ENCODE measurements at regions not wholly inside any gene's neighbourhood (a gene's known extent, or its start where the extent isn't known, plus 50 kb on each side); places are given as distances from the start of the nearest gene placed in this dataset.

DNA sequence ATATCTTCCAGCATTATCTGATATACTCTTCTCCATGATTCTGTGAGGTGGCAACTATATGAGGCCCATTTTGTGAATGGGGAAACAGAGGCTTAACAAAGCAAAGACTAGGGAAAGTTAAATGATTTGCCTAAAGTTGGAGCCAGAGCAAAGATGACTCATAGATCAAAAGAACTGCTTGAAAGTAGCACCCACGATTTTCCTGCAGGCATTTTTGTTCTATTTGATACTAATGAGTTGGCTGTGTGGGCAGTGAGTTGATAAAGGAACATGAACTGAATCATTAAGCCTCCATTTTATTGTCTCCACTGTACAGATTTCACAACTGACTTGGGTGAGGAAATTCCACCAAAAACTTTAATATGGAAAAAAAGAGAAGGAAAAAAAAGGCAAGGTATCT is 138.9 kb upstream of the IGFBP7 start:
- no peak for DNase-seq (ENCODE audit: low read depth, low spot score)
- in situ Hi-C loops (cut with MboI), result no loop called here
- Histone ChIP-seq H3K4me2 (ENCODE audit: control insufficient read depth, insufficient read depth) (no peak overlapping the region), H3K4me3 (no peak overlapping the region), H3K79me2 (ENCODE audit: control insufficient read depth, insufficient read depth, low read length) (no peaks in the 10 kb centered on the region), H3K27me3 (replicated peaks in 1 of 2; ENCODE audit: control insufficient read depth in 2 of 2, insufficient read depth in 2 of 2, low read length in 1 of 2) (no peaks in the 10 kb centered on the region), H3K36me3 (ENCODE audit: control insufficient read depth in 2 of 2, insufficient read depth in 2 of 2, low read length in 1 of 2) (no peaks in the 10 kb centered on the region), H4K20me1 (ENCODE audit: control insufficient read depth, insufficient read depth) (no peaks in the 10 kb centered on the region), H2AFZ (ENCODE audit: control insufficient read depth, low read depth, low read length) (no peak overlapping the region), H3K4me1 (ENCODE audit: control insufficient read depth, insufficient read depth, low read length) (no peaks in the 10 kb centered on the region), H3K27ac (ENCODE audit: control insufficient read depth, insufficient read depth) (no peak overlapping the region), H3K9me3 (replicated peaks; ENCODE audit: control insufficient read depth, insufficient read depth, low read length) (no peaks in the 10 kb centered on the region), H3K9ac (ENCODE audit: control insufficient read depth, insufficient read depth, low read length) (no peak overlapping the region)
- SMC1A ChIA-PET (ENCODE audit: uncharacterized antibody, unreplicated experiment), result no interaction called here
- POLR2A ChIA-PET, result no interaction called here
- no TSS peak for BruUV-seq (replicated peaks)
- RAD21 ChIA-PET (ENCODE audit: unreplicated experiment), result no interaction called here
- TF ChIP-seq, protein P1, sequence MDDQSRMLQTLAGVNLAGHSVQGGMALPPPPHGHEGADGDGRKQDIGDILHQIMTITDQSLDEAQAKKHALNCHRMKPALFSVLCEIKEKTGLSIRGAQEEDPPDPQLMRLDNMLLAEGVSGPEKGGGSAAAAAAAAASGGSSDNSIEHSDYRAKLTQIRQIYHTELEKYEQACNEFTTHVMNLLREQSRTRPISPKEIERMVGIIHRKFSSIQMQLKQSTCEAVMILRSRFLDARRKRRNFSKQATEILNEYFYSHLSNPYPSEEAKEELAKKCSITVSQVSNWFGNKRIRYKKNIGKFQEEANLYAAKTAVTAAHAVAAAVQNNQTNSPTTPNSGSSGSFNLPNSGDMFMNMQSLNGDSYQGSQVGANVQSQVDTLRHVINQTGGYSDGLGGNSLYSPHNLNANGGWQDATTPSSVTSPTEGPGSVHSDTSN (IDR thresholded peaks at IDR 0.05; ENCODE audit: insufficient replicate concordance, low read depth, low read length), result no peak
- no peak for TF ChIP-seq NFIC (IDR thresholded peaks at IDR 0.05; ENCODE audit: low read depth, low read length)
- no peak for TF ChIP-seq CHD4 (IDR thresholded peaks at IDR 0.05)
- TF ChIP-seq YY1 (IDR thresholded peaks at IDR 0.05; ENCODE audit: low read depth, low read length), result no peak
- no peak for TF ChIP-seq STAT1 (conservative IDR thresholded peaks at IDR 0.05)
- CTCF ChIA-PET, result no interaction called here
- 0% methylated on average over 1 of the region's 1 CpG for WGBS (ENCODE audit: insufficient coverage, insufficient replicate concordance, low lambda C conversion rate, missing lambda C conversion rate)
- intact Hi-C loops (cut with micrococcal nuclease; ENCODE audit: unreplicated experiment), result no loop called here
- FAIRE-seq, result no peak
- no peak for ATAC-seq

DNA sequence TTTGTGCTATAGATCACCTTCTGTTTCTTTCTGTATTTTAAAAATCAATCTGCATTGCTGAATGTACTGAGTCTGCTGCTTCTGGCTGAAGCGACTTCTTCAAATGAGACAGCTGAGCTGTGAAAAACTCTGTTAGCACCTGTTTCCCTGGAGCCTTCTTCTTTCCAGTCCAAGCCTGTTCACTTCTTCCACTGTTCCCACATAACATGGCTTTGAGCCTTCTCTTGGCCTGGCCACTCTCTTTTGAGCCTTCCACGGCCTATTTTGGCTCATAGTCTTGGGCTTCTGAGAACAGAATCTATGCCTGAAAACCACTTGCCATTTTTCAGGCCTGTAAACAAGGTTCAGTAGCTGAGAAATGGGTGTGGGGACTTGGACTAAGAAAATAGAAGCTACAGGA is 132.9 kb upstream of the IGFBP7 start:
- H4K20me1 ChIP-seq (ENCODE audit: control insufficient read depth, insufficient read depth), result no peaks in the 10 kb centered on the region
- no peaks in the 10 kb centered on the region for H3K9me3 ChIP-seq (replicated peaks; ENCODE audit: control insufficient read depth, insufficient read depth, low read length)
- CTCF ChIA-PET, result no interaction called here
- no peaks in the 10 kb centered on the region for H3K36me3 ChIP-seq (ENCODE audit: control insufficient read depth in 2 of 2, insufficient read depth in 2 of 2, low read length in 1 of 2)
- POLR2A ChIA-PET, result no interaction called here
- RAD21 ChIA-PET (ENCODE audit: unreplicated experiment), result no interaction called here
- H3K4me2 ChIP-seq (ENCODE audit: control insufficient read depth, insufficient read depth), result no peak overlapping the region
- FAIRE-seq (no peak), DNase-seq (ENCODE audit: low read depth, low spot score) (no peak), ATAC-seq (no peak)
- intact Hi-C loops (cut with micrococcal nuclease; ENCODE audit: unreplicated experiment), result no loop called here
- no peaks in the 10 kb centered on the region for H3K27me3 ChIP-seq (replicated peaks in 1 of 2; ENCODE audit: control insufficient read depth in 2 of 2, insufficient read depth in 2 of 2, low read length in 1 of 2)
- H2AFZ ChIP-seq (ENCODE audit: control insufficient read depth, low read depth, low read length), result no peak overlapping the region
- in situ Hi-C loops (cut with MboI), result no loop called here
- no peak overlapping the region for H3K4me3 ChIP-seq
- no TSS peak for BruUV-seq (replicated peaks)
- H3K9ac ChIP-seq (ENCODE audit: control insufficient read depth, insufficient read depth, low read length), result no peak overlapping the region
- no peaks in the 10 kb centered on the region for H3K4me1 ChIP-seq (ENCODE audit: control insufficient read depth, insufficient read depth, low read length)
- 20% methylated on average over 2 of the region's 2 CpGs for WGBS (ENCODE audit: insufficient coverage, insufficient replicate concordance, low lambda C conversion rate, missing lambda C conversion rate)
- no peaks in the 10 kb centered on the region for H3K79me2 ChIP-seq (ENCODE audit: control insufficient read depth, insufficient read depth, low read length)
- H3K27ac ChIP-seq (ENCODE audit: control insufficient read depth, insufficient read depth), result no peak overlapping the region
- SMC1A ChIA-PET (ENCODE audit: uncharacterized antibody, unreplicated experiment), result no interaction called here
- TF ChIP-seq, protein P2, sequence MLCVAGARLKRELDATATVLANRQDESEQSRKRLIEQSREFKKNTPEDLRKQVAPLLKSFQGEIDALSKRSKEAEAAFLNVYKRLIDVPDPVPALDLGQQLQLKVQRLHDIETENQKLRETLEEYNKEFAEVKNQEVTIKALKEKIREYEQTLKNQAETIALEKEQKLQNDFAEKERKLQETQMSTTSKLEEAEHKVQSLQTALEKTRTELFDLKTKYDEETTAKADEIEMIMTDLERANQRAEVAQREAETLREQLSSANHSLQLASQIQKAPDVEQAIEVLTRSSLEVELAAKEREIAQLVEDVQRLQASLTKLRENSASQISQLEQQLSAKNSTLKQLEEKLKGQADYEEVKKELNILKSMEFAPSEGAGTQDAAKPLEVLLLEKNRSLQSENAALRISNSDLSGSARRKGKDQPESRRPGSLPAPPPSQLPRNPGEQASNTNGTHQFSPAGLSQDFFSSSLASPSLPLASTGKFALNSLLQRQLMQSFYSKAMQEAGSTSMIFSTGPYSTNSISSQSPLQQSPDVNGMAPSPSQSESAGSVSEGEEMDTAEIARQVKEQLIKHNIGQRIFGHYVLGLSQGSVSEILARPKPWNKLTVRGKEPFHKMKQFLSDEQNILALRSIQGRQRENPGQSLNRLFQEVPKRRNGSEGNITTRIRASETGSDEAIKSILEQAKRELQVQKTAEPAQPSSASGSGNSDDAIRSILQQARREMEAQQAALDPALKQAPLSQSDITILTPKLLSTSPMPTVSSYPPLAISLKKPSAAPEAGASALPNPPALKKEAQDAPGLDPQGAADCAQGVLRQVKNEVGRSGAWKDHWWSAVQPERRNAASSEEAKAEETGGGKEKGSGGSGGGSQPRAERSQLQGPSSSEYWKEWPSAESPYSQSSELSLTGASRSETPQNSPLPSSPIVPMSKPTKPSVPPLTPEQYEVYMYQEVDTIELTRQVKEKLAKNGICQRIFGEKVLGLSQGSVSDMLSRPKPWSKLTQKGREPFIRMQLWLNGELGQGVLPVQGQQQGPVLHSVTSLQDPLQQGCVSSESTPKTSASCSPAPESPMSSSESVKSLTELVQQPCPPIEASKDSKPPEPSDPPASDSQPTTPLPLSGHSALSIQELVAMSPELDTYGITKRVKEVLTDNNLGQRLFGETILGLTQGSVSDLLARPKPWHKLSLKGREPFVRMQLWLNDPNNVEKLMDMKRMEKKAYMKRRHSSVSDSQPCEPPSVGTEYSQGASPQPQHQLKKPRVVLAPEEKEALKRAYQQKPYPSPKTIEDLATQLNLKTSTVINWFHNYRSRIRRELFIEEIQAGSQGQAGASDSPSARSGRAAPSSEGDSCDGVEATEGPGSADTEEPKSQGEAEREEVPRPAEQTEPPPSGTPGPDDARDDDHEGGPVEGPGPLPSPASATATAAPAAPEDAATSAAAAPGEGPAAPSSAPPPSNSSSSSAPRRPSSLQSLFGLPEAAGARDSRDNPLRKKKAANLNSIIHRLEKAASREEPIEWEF (IDR thresholded peaks at IDR 0.05; ENCODE audit: insufficient replicate concordance, low read depth, low read length), result no peak
- TF ChIP-seq SPI1 (IDR thresholded peaks at IDR 0.05; ENCODE audit: borderline replicate concordance, insufficient read depth, low read depth, low read length) (no peak), HDGF (IDR thresholded peaks at IDR 0.05) (no peak), SMARCA5 (IDR thresholded peaks at IDR 0.05) (no peak), NFYB (IDR thresholded peaks at IDR 0.05; ENCODE audit: insufficient read depth, low read depth, low read length) (no peak), GATAD2B (conservative IDR thresholded peaks at IDR 0.05; ENCODE audit: low read depth) (no peak), MEF2B (IDR thresholded peaks at IDR 0.05; ENCODE audit: partially characterized antibody, poor library complexity, severe bottlenecking) (no peak)

Data from GM12878 (cell line).